ENCODE measurements at regions not wholly inside any gene's neighbourhood (a gene's known extent, or its start where the extent isn't known, plus 50 kb on each side); places are given as distances from the start of the nearest gene placed in this dataset.
"Not testable (repeated sequence)": the region's sequence is repeated elsewhere in the genome, so short reads cannot be mapped to it uniquely, and the experiment has no call there.

DNA sequence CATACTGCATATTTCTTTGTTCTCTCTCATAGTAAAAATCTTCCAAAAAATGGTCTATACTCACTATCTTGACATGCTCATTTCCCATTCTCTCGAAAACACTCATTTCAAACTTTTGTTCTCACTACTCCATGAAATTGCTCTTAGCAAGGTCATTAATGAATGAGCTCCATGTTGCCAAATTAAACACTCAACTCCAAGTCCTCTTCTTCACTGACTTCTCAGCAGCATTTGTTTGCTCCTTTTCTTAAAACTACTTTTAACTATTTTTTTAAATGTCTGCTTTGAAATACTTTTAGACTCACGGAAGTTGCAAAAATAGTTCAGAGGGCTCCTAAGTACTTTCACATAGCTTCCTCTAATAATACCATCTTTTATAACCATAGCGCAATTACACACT is 274.0 kb upstream of the PREP start:
- no peak overlapping the region for H3K27ac ChIP-seq
- no peaks in the 10 kb centered on the region for H3K27me3 ChIP-seq
- H3K4me1 ChIP-seq, result peaks cover 0 to 11% of the 10 kb centered on the region in 2 donors
- no peaks in the 10 kb centered on the region for H3K36me3 ChIP-seq
- peaks cover 0 to 8% of the 10 kb centered on the region in 2 donors for H3K9me3 ChIP-seq
- DNase-seq (ENCODE audit: low spot score), result no peak
- H3K4me3 ChIP-seq, result no peak overlapping the region
- no peak for TF ChIP-seq CTCF (IDR thresholded peaks at IDR 0.05)

- Histone ChIP-seq H3K27ac (peak overlapping the region in 1 of 2 donors; percentile 7), H3K4me1 (peaks cover 0 to 11% of the 10 kb centered on the region in 2 donors), H3K27me3 (no peaks in the 10 kb centered on the region), H3K9me3 (no peaks in the 10 kb centered on the region), H3K4me3 (no peak overlapping the region), H3K36me3 (no peaks in the 10 kb centered on the region)
- no peak for DNase-seq (ENCODE audit: low spot score)
- TF ChIP-seq CTCF (IDR thresholded peaks at IDR 0.05), result no peak
Observed at GRCh38 chr6:105675715-105676397, 273.0 kb upstream of the PREP start.

DNA sequence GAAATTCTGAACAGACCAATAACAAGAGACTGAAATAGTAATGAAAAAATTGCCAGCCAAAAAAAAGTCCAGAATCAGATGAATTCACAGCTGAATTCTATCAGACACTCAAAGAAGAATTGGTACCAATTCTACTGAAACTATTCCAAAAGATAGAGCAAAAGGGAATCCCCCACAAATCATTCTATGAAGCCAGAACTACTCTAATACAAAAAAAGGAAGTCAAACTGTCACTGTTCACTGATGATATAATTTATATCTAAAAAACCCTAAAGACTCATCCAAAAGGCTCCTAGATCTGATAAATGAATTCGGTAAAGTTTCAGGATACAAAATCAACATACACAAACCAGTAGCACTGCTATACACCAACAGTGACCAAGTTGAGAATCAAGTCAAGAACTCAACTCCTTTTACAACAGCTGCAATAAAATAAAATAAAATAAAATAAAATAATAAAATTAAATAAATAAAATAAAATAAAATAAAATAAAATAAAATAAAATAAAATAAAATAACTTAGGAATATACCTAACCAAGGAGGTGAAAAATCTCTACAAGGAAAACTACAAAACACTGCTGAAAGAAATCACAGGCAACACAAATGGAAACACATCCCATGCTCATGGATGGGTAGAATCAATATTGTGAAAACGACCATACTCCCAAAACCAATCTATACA is 270.1 kb upstream of the PREP start:
- H3K27me3 ChIP-seq; H3K27ac ChIP-seq; H3K9me3 ChIP-seq; H3K4me3 ChIP-seq; H3K36me3 ChIP-seq; DNase-seq (ENCODE audit: low spot score): not testable (repeated sequence)
- H3K4me1 ChIP-seq, result peaks cover 0 to 10% of the 10 kb centered on the region in 2 donors

DNA sequence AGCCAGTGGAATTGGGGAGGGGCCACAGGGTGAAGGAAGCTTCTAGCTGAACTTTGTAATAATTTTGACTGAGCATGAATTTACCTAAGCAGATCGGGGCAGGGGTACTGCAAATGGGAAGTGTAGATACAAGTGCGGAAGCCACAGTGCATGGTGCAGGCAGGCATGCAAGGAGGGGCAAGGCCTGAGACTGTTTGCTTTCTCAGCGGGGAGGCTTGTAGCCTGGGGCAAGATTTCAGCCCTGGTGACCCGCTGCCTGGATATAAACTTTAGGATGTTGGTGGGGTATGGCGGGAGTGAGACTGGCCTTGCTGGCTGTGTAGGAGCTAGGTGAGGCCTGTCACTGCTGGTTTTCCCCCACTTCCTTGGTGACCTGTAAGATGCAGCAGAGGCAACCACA is 266.4 kb upstream of the PREP start:
- no peak for TF ChIP-seq CTCF (IDR thresholded peaks at IDR 0.05)
- Histone ChIP-seq H3K4me1 (no peaks in the 10 kb centered on the region), H3K36me3 (no peaks in the 10 kb centered on the region), H3K27ac (no peak overlapping the region), H3K9me3 (peaks cover 0 to 10% of the 10 kb centered on the region in 2 donors), H3K27me3 (no peaks in the 10 kb centered on the region), H3K4me3 (no peak overlapping the region)
- DNase-seq (ENCODE audit: low spot score), result no peak

DNA sequence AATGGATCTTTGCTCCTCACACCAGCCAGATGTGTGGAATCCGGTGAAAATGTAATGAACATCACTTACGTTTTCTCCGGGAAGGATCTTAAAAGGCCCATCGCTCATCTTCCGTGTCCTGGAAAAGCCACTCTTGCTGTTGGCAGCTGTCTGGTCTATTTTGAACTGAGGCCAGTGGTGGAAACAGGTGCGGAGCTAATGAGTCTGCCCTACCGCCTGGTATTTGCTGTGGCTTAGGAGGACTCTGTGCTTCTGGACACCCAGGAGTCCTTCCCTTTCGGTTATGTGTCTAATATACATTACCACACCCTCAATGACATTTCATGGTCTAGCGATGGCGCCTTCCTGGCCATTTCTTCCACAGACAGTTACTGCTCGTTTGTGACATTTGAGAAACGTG is 264.2 kb upstream of the PREP start:
- no peak for TF ChIP-seq CTCF (IDR thresholded peaks at IDR 0.05)
- no peaks in the 10 kb centered on the region for H3K36me3 ChIP-seq
- H3K9me3 ChIP-seq, result peaks cover 0 to 12% of the 10 kb centered on the region in 2 donors
- H3K4me3 ChIP-seq, result no peak overlapping the region
- DNase-seq (ENCODE audit: low spot score), result no peak
- no peak overlapping the region for H3K27ac ChIP-seq
- no peaks in the 10 kb centered on the region for H3K27me3 ChIP-seq
- no peaks in the 10 kb centered on the region for H3K4me1 ChIP-seq

- H3K9me3 ChIP-seq, result peaks cover 0 to 12% of the 10 kb centered on the region in 2 donors
- no peaks in the 10 kb centered on the region for H3K27me3 ChIP-seq
- H3K4me3 ChIP-seq, result no peak overlapping the region
- H3K4me1 ChIP-seq, result no peaks in the 10 kb centered on the region
- DNase-seq (ENCODE audit: low spot score), result no peak
- no peak overlapping the region for H3K27ac ChIP-seq
- TF ChIP-seq CTCF (IDR thresholded peaks at IDR 0.05), result no peak
- no peaks in the 10 kb centered on the region for H3K36me3 ChIP-seq
Observed at GRCh38 chr6:105664931-105665330, 262.0 kb upstream of the PREP start.
